Fibroblast of upper back skin (primary cell): ENCODE measurements at regions not wholly inside any gene's neighbourhood (a gene's known extent, or its start where the extent isn't known, plus 50 kb on each side); places are given as distances from the start of the nearest gene placed in this dataset.

Experiments
- DNase-seq: peaks from one replicate; pipeline ENCODE4 v3.0.0-alpha.2; 2013

DNA sequence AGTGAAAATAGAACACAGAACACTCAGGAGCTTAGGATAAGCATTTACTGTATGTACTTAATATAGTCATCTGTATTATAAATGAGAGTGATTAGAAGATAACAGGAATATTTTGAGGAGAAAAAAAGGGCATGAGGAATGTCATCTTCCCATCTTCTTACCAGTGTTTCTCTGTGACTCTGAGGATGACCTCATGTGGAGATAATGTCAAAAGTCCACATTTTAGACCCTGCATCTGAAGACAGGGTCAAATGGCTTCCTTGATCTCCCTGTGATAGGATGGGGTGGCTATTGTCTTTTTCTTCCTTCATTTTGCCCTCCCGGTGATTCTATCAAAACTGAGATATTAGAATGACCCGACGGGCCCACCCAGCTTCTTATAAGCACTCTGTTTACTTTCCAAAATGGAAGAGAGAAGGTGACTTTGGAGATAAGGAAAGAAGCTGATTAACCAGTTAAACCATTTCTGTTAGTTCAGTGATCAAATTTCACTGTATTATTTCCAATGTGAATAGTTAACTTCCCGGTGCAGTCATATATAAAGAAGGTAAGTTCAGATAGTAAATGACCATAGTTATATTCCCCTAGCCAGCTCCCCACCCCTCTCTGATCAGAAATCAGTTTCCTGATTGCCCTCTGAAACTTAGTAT lies 115.7 kb upstream of the SALL4 start:
- no peak for DNase-seq

DNA sequence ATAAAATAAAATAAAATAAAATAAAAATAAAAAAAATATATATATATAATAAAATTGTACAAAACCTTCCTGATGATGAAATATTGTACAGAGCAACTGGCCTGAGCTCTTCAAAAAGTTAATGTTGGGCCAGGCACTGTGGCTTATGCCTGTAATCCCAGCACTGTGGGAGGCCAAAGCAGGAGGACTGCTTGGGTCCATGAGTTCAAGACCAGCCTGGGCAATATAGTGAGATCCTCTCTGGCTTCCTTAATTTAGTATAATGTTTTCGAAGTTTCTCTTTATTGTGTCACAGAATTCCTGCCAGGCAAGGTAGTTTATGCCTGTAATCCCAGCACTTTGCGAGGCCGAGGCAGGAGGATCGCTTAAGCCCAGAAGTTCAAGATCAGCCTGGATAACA lies 113.9 kb upstream of the SALL4 start:
- no peak for DNase-seq

DNA sequence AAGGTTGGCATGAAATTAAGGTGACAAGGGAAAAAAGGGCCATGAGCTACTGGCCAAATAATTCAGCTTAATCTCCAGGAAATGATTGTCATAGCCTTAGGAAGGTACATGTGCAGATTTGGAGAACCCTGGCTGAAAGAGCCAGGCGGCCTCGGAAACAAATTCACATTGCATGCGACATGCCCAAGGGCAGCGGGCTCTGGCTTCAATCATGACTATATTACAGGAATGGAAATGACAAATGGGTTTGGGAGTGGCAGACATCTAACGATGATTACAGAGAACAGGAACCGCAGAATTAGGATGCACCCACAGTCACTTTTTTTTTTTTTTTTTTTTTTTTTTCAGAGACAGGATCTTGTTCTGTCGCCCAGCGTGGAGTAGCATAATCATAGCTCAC lies 112.4 kb upstream of the SALL4 start:
- no peak for DNase-seq

DNA sequence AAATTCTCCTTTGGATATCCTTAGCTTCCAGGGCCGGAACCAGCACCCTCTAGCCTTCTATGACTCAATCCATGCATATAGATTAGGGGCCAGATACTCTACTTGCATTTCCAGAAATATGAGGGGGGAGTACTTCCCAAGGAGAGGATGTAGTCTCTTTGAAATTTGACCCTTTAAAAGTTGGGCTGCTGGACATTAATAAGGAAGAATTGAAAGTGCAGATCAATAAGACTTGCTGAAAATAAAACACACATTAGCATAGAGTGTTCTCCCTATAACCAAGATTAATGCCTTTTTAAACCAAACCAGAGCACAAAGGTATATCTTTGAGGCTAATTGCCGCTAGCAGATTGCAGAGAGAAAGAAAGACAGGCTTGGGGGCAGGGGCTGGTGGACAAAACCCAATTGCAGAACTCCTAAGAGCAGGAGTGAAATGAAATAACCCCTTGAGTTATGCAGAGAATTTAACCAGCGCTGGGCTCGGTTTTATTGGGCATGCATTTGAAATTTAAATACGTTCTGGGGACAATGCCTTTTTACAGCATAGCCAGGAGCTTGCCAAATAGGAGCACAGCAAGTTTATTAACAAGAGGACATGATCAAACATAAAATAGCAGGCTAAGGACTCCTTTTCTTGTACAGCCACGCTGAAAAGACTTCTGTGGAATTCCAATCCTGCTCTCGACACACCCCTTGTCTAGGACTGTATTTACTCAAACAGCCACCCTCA lies 108.2 kb upstream of the SALL4 start:
- DNase-seq, result peak; percentile 79

DNA sequence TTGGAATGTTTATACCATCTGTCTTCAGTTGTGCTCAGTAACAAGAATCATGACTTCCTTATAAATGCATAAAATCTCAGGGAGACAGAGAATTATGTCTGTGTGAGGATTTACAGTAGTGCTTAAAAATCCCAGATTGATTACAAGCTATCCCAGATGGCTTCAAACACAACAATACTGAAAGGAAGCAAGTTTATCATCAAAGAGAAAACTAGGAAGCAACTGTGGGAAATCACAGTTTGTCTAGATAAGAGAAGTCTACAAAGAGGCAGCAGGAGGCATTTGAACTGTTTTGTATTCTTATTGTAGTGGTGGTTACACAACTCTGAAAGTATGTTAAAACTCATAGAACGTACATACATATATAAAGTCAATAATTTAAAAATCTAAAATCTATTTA lies 104.4 kb upstream of the SALL4 start:
- DNase-seq, result no peak

DNA sequence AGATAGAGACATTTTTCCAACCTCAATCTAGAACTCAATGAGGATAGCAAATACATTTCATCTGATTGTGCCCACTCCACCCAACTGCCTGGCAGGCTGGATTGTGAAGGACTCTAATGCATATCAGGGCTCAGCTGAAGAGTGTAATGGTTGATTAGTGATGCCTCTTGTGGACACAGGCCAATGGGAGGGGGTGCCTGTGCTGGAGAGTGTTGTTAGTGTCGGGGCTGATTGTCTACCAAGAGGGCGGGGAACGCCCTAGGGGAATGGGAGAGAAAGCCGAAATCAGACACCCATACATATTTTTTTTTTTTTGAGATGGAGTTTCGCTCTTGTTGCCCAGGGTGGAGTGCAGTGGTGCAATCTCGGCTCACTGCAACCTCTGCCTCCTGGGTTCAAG lies 103.7 kb upstream of the SALL4 start:
- DNase-seq, result no peak

DNA sequence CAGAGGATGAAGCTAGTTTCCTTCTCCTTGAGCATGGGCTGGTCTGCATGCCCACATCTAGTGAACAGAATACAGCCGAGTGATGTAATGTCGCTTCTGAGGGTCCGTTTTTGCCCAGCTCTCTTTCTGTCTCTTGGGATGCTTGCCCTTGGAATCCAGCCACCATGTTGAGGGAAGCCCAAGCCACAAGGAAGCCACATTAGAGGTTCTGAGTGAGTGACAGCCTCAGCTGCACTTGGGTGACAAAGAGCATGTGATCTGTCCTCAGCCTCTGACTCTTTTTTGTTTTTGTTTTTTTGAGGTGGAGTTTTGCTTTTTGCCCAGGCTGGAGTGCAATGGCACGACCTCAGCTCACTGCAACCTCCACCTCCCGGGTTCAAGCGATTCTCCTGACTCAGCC lies 100.6 kb upstream of the SALL4 start:
- DNase-seq, result no peak

DNA sequence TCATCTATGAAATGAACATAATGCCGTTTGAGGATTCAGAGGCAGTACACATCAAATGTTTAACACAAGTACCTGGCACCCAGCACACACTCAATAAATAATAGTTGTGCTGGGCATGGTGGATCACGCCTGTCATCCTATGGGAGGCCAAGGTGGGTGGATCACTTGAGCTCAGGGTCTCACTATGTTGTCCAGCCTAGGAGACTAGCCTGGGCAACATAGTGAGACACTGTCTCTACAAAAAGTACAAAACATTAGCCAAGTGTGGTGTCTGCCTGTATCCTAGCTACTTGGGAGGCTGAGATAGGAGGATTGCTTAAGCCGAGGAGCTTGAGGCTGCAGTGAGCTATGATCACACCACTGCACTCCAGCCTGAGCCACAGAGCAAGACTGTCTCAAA lies 98.1 kb upstream of the SALL4 start:
- no peak for DNase-seq

DNA sequence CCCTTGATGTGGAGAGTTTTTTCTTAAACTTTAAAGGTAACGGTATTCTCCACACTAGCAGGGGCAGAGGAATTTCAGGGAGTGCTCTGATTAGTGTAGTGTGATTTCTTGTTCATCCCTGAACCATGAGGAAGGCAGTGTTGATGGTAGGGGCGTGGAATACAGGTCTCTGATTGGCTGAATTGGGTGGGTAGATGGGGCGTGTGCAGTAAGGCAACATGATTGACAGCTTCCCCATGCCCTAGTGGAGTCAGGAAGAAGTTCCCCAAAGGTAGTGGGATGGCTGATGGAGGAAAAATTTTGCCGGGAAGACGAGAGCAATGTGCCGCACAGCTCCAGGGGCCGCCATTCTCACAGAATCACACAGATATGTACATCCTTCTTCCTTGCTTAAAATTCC lies 97.4 kb upstream of the SALL4 start:
- DNase-seq, result no peak

DNA sequence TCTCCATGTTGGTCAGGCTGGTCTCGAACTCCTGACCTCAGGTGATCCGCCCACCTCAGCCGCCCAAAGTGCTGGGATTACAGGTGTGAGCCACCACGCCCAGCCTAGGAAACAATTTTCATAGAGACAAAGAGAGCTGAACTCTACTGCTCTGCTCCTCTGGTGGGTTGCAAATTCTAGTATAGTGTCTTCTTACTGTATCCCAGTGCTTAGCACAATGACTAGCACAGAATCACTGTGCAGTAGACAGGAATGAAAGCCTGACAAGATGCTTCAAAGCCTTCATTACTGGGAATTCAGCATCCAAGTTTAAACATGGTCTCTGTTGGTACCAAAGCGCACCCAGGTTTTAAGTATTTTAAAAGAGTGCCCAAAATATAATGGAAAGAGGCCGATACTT lies 96.5 kb upstream of the SALL4 start:
- DNase-seq, result no peak

DNA sequence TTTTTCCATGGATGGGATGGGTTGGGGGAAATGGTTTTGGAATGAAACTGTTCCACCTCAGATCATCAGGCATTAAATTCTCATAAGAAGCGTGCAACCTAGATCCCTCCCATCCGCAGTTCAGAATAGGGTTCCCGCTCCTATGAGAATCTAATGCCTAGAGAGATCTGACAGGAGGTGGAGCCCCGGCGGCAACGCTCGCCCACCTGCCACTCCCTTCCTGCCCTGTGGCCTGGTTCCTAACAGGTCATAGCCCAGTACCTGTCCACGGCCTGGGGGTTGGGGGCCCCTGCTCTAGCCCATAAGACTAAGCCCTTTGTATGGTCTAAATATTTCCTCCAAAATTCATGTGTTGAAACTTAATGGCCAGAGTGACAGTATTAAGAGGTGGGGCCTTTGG lies 92.3 kb upstream of the SALL4 start:
- DNase-seq, result no peak

DNA sequence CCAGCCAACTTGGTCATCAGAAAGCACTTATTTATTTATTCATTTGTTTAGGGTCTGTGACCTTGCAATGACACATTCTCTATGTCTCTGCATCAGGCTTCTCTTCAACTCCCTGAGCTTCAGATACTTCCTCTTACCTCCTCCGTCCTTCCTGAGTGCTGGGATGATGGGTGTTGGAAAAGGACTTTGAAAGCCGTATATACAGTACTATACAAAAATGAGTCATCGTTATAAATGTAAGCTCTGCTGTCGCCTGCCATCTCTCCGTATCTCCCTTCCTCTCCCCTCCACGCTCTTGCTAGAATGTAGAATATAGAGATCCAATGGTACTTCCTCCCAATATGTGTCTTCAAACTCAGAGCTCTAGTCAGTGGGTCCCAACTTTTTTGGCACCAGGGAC lies 91.9 kb upstream of the SALL4 start:
- no peak for DNase-seq

DNA sequence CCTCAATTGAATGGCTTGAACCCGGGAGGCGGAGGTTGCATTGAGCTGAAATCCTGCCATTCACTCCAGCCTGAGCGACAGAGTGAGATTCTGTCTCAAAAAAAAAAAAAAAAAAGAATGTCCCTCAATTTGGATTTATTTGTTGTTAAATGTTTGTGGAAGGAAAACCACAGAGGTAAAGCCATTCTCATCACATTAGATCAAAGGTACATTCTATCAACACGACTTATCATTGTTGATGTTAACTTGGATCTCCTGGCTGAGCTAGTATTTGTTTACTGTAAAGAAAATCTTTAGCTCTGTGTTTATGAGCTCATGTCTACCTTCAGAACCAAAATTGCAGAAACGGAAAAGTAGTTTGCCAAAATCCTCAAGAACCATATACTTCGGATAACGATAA lies 91.4 kb upstream of the SALL4 start:
- no peak for DNase-seq

DNA sequence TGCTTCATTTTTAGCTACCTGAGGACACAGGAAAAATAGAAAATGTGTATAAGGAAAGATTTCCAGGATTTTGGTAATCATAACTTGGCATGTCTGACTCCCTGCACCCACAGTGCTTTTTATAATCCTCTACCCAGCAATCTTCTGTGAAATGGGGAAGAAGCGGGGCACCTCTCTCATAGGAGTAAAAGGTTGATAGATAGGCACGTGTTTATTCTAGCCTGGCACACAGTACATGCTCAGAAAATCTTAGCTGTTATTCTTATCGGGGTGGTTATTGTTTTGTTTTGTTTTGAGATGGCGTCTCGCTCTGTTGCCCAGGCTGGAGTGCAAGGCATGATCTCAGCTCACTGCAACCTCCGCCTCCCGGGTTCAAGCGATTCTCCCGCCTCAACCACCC lies 87.7 kb upstream of the SALL4 start:
- DNase-seq, result no peak

DNA sequence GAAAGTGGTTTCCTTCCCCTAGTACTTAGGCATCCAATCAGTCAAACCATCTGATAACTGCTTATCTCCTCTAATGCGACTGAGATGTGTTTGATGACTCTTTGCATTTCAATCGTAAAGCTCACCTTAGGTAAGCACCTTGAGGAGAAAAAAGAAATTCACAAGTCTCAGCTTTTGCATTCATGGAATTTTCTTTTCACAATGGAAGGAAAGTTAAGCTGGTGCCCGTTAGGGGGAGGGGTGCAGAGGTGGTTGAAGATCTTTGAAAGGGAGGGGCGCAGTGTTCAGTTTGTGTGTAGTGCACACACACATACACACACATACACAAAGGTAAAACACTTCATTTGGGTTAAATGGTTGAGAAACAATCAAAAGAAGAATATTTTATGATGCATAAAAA lies 87.1 kb upstream of the SALL4 start:
- no peak for DNase-seq

DNA sequence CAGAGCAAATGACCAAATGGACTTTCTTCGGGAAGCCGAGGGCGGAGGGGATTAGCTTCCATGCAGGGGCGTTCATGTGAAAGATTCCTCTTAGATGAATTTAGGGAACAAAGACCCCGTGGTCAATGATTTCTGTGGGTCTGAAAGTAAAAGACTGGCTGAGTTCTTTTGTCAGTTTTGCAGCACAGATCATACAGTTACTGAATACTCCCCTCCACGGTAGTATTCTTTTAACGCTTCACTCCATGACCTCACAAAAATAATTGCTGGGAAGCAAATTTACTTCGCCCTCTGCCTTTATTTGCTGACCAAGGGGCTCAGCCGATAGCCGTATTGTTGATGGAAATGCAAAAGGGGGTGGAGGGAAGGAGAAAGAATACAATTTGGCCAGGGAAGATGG lies 86.0 kb upstream of the SALL4 start:
- no peak for DNase-seq

DNA sequence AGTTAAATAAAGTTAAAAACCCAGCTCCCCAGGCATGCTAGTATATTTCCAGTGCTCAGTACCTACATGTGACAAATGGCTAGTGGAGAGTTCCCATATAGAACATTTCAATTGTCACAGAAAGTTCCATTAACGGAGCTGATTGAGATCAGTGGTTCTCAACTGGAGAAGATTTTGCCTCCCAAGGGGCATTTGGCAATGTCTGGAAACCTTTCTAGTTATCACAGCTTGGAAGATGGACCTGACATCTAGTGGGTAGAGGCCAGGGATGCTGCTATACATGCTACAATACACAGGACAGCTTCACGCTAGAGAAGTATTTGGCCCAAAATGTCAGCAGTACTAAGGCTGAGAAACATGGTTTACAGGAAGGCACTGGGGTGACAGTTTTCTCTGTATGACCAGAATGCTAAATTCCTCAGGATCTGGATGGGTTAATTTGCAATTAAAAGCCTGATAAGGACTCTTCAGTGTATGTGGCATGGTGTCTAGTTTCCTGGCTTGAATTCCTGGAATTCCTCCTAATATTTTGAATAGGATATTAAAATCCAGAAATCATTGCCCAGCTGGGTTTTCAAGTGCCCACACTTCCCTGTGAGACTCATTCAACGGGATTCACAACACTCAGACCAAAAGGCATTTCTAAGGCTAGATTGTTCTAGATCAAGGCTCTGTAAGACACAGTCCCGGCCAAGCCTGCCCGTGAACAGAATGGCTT lies 84.7 kb upstream of the SALL4 start:
- DNase-seq, result no peak

DNA sequence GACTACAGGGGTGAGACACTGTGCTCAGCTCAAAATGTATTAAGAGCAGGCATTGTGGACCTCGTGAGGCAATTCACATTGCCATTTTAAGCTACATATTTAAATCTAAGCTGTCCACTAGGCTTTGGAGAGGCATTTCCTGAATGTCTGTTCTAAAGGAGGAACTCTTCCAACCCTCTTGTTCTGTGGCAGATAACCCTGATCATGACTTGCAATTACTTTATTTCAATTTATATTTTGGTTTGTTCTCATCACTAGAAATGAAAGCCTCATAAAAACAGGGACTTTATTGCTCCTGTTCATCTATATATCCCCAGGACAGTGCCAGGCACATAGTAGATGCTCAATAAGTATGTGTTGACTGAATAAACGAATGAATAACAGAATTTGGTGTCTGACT lies 84.0 kb upstream of the SALL4 start:
- DNase-seq, result no peak

DNA sequence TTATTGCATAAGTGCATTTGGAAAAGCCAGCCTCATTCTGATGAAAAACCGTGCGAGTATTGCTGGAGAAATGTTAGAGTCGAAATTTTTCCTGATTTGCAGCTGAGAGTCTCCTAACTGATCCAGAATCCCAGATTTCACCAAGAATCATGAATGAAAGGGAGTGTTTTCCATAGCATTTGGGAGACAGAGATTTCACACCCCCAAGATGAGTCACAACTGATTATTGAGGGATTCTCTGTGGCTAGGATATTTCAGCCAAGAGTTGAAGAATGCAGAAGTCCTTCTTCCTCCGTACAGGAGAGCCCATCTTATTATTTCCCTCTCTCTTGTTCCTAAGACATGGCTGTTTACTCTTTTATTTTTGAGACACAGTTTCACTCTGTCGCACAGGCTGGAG lies 82.2 kb upstream of the SALL4 start:
- DNase-seq, result peak; percentile 76

DNA sequence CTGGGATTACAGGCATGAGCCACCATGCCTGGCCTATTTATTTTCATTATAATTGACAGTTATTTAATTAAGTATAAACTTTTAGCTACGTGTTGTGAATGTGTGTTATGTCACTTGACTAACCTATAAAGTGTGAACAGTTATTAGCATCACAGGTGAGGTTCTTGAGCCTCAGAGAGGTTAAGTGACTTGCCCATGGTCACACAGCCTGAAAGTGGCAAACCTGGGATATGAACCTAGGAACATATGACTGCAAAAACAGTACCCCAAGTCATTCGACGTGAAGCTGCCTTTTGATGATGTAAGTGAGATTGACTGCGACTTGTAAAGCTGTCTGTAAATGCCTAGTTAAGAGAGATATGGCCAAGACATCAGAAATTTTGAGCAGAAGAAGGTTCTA lies 77.9 kb upstream of the SALL4 start:
- no peak for DNase-seq

DNA sequence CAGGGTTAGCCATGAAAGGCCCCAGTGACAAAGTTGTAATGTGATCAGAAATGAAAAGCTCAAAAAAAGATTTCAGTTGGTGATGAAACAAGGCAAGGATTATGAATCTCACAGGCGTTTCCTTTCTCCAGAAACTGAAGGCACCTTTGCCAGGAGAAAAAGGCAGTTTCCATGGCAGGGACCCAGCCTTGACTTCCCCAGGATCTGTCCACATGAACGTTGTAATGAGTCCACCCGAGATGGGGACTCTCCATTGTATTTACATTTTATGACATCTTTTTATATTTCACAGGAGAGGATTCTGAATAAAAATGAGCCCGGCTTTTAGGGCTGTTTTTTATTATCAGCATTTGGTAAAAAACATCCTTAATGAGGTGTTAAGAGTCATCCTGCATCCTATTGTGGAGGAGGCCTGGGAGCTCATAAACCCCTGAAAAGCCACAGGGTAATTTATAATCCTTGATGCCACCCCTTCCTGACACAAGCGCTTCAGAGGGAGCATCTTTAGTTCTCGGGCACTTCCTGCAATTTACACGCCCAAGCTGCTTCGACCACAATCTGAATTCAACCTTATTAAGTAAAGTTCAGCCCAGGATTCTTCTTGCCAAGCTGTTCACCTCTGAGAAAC lies 74.1 kb upstream of the SALL4 start:
- DNase-seq, result no peak

DNA sequence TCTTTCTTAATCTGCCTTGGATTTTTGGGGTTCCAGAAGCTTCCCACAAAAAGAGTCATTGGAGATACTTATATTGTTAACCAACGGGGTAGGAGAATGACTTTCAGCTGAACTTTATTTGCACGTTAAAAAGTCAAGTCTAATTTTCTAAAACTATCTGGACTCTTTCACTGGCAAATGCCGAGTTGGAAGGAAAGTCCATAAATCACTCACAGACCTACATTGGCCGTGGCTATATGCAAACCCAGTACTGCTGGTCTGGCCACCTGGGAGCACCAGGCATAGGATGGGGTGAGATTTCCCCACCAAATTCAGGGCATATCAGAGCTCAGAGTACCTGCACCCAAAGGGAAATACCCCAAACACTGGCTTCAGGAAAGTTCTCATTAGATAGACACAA lies 71.3 kb upstream of the SALL4 start:
- DNase-seq, result no peak

DNA sequence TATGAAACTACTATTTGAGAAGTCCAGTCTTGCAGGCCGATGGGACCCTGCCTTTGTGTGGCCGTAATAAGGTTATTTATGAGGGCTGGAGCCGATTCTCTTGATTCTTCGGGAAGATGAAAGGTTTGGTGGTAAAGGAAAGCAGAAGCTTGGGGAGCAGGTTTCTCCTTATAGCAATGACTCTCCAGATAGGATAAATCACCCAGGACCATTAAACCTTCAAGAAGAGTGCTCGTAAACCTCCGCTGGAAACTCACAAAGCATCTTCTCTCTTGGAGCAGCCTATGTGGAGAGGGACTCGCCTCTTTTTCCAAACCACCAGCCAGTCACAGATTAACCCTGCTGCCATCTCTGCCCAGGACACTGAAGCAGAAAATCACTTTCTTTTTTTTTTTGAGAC lies 69.6 kb upstream of the SALL4 start:
- no peak for DNase-seq

DNA sequence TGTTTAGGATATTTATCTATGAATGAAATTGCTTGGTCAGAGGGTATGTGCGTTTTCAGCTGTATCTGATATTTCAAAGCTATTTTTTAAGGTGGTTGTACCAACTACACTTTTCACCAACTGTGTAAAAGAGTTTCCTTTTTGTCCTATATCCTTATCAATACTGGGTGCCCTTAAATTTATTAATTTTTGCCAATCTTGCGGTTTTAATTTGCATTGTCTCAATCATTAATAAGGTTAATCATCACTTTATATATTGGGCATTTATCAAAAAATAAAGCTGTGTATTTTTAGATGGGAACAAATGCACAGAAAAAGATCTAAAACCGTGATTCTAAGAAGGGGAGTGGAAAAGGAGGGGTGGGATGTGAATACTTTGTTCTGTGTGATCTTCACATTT lies 66.7 kb upstream of the SALL4 start:
- no peak for DNase-seq
